Upper lobe of left lung (tissue), 6 donors: ENCODE measurements at regions not wholly inside any gene's neighbourhood (a gene's known extent, or its start where the extent isn't known, plus 50 kb on each side); places are given as distances from the start of the nearest gene placed in this dataset.

Experiments
- ATAC-seq, 2 donors: fragments of 200-7000 bp; cut with Tn5 transposase; one replicate each; pipeline ENCODE4 v1.9.1; 2022; ENCODE audit warnings: mild to moderate bottlenecking in 2 of 2, moderate library complexity in 2 of 2; ENCODE audit not compliant: low FRiP score in 2 of 2
- DNase-seq, 2 donors: peaks; one replicate each; pipeline ENCODE4 v3.0.0-alpha.2; 2019 to 2020
- H3K27ac ChIP-seq, 4 donors: fragments of 200-600 bp; sonication (generic); one replicate each; pipeline ENCODE4 v1.5.1; 2016 to 2019
- H3K27me3 ChIP-seq, 4 donors: fragments of 200-600 bp; sonication (generic); one replicate each; pipeline ENCODE4 v1.5.1; 2017 to 2019
- H3K36me3 ChIP-seq, 4 donors: fragments of 200-600 bp; sonication (generic); one replicate each; pipeline ENCODE4 v1.5.1; 2016 to 2019
- H3K4me1 ChIP-seq, 4 donors: fragments of 200-600 bp; sonication (generic); one replicate each; pipeline ENCODE4 v1.5.1; 2018 to 2019
- H3K4me3 ChIP-seq, 4 donors: fragments of 200-600 bp; sonication (generic); one replicate each; pipeline ENCODE4 v1.5.1; 2017 to 2019; ENCODE audit warnings: mild to moderate bottlenecking in 2 of 4, moderate library complexity in 1 of 4
- H3K9me3 ChIP-seq, 4 donors: fragments of 200-600 bp; sonication (generic); one replicate each; pipeline ENCODE4 v1.5.1; 2018 to 2019
- CTCF ChIP-seq, 6 experiments: fragments of 450-650 bp in 4 of 6; fragments of 200-600 bp in 2 of 6; sonication (generic) in 2 of 6; IDR thresholded peaks; one replicate each; pipeline ENCODE4 v1.5.1; 2016 to 2019; ENCODE audit warnings: antibody characterized with exemption in 6 of 6
- EP300 ChIP-seq, 4 donors: sonication (generic); formaldehyde crosslinking; IDR thresholded peaks; one replicate each; pipeline ENCODE4 v1.5.1; 2017; ENCODE audit warnings: antibody characterized with exemption in 4 of 4, control low read depth in 2 of 4
- POLR2A ChIP-seq, 4 donors: fragments of 450-650 bp; IDR thresholded peaks; one replicate each; pipeline ENCODE4 v1.5.1; 2016 to 2017; ENCODE audit warnings: antibody characterized with exemption in 4 of 4, mild to moderate bottlenecking in 2 of 4
- POLR2AphosphoS5 ChIP-seq, 2 donors: sonication (generic); formaldehyde crosslinking; IDR thresholded peaks; one replicate each; pipeline ENCODE4 v1.5.1; 2017; ENCODE audit warnings: antibody characterized with exemption in 2 of 2
- WGBS, 2 donors: methylation state at CpG; one replicate each; pipeline ENCODE4 v1.1.5; 2017 to 2018; 5-methylcytosine and 5-hydroxymethylcytosine counted together
- donor health status: DM: no; HTN: no; CAD: no; lungs with moderate emphysema.
- donor health status: DM: no; HTN: yes; CAD: no; lungs with severe emphysema.

GRCh38 chr3:40923651-40924050 is 275.7 kb upstream of the CTNNB1 start:
- Histone ChIP-seq H3K27me3 (no peaks in the 10 kb centered on the region), H3K36me3 (no peaks in the 10 kb centered on the region), H3K4me3 (no peak overlapping the region), H3K27ac (no peak overlapping the region), H3K9me3 (no peaks in the 10 kb centered on the region), H3K4me1 (peaks cover 0 to 24% (median 13%) of the 10 kb centered on the region in 4 donors)
- ATAC-seq (peak in 1 of 2 donors; percentile 13), DNase-seq (no peak)
- TF ChIP-seq POLR2A (IDR thresholded peaks at IDR 0.05): no peak
- no peak for TF ChIP-seq POLR2AphosphoS5 (IDR thresholded peaks at IDR 0.05)
- no peak for TF ChIP-seq CTCF (IDR thresholded peaks at IDR 0.05)
- no peak for TF ChIP-seq EP300 (IDR thresholded peaks at IDR 0.05)
- whole genome bisulfite sequencing, 2 donors: 88 to 89% methylated on average over 4 of the region's 4 CpGs

DNA sequence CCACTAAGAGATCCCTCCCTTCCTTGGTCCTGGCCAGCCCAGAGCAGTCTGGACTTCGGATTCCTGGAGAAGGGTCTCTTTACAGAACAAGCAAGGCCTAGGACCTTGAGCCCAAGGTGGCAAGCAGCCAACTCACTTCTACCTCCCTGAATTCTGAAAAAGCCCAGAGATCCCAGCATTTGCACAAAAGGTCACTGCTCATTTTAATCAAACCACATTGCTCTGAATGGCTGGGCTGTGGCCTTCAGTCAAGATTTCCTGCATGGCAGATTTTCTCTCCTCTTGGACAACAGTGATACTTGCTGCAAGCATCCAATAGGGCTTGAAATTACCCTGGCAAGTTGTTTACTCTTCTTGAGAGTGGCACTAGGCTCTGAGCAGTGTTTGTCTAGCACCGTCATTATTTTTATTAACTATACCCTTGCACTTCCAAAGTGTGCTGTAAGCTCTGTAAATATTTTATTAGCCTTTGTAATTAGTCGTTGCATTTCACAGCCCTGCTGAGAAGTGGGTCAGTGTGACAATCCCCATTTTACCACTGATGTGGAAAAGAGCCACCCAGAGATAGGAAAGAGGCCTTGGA is 274.7 kb upstream of the CTNNB1 start:
- H3K27ac ChIP-seq: peak overlapping the region in 3 of 4 donors; percentile 27 to 58 (median 29)
- peak in 1 of 2 donors; percentile 53 for DNase-seq
- peaks cover 0 to 24% (median 13%) of the 10 kb centered on the region in 4 donors for H3K4me1 ChIP-seq
- no peaks in the 10 kb centered on the region for H3K27me3 ChIP-seq
- no peak for TF ChIP-seq POLR2A (IDR thresholded peaks at IDR 0.05)
- TF ChIP-seq EP300 (IDR thresholded peaks at IDR 0.05): peak in 1 of 4 donors; percentile 66
- TF ChIP-seq CTCF (IDR thresholded peaks at IDR 0.05): no peak
- no peak for TF ChIP-seq POLR2AphosphoS5 (IDR thresholded peaks at IDR 0.05)
- peak; percentile 67 to 92 for ATAC-seq
- no peaks in the 10 kb centered on the region for H3K36me3 ChIP-seq
- H3K4me3 ChIP-seq: no peak overlapping the region
- 38 to 61% methylated on average over 3 of the region's 3 CpGs for WGBS, 2 donors
- H3K9me3 ChIP-seq: no peaks in the 10 kb centered on the region

GRCh38 chr3:40925231-40925630 is 274.1 kb upstream of the CTNNB1 start:
- ATAC-seq (no peak), DNase-seq (no peak)
- peak overlapping the region in 1 of 4 donors; percentile 7 for H3K27ac ChIP-seq
- no peaks in the 10 kb centered on the region for H3K36me3 ChIP-seq
- 49 to 56% methylated on average over 3 of the region's 3 CpGs for WGBS, 2 donors
- H3K4me3 ChIP-seq: no peak overlapping the region
- TF ChIP-seq CTCF (IDR thresholded peaks at IDR 0.05) (no peak), POLR2AphosphoS5 (IDR thresholded peaks at IDR 0.05) (no peak), EP300 (IDR thresholded peaks at IDR 0.05) (no peak), POLR2A (IDR thresholded peaks at IDR 0.05) (no peak)
- peaks cover 0 to 29% (median 17%) of the 10 kb centered on the region in 4 donors for H3K4me1 ChIP-seq
- no peaks in the 10 kb centered on the region for H3K27me3 ChIP-seq
- no peaks in the 10 kb centered on the region for H3K9me3 ChIP-seq

GRCh38 chr3:40930131-40930538 is 269.2 kb upstream of the CTNNB1 start:
- Histone ChIP-seq H3K27ac (no peak overlapping the region), H3K4me1 (peaks cover 0 to 15% (median 14%) of the 10 kb centered on the region in 4 donors), H3K27me3 (no peaks in the 10 kb centered on the region), H3K36me3 (no peaks in the 10 kb centered on the region), H3K4me3 (no peak overlapping the region), H3K9me3 (no peaks in the 10 kb centered on the region)
- peak in 1 of 2 donors; percentile 89 for DNase-seq
- peak; percentile 78 to 85 for ATAC-seq
- TF ChIP-seq POLR2AphosphoS5 (IDR thresholded peaks at IDR 0.05) (no peak), EP300 (IDR thresholded peaks at IDR 0.05) (no peak), CTCF (IDR thresholded peaks at IDR 0.05) (peak in 1 of 6 experiments; percentile 18), POLR2A (IDR thresholded peaks at IDR 0.05) (no peak)

GRCh38 chr3:40930756-40931155 is 268.5 kb upstream of the CTNNB1 start:
- Histone ChIP-seq H3K36me3 (no peaks in the 10 kb centered on the region), H3K27me3 (no peaks in the 10 kb centered on the region), H3K4me1 (peaks cover 0 to 14% (median 11%) of the 10 kb centered on the region in 4 donors), H3K9me3 (no peaks in the 10 kb centered on the region), H3K27ac (no peak overlapping the region), H3K4me3 (no peak overlapping the region)
- TF ChIP-seq POLR2A (IDR thresholded peaks at IDR 0.05) (no peak), POLR2AphosphoS5 (IDR thresholded peaks at IDR 0.05) (no peak), EP300 (IDR thresholded peaks at IDR 0.05) (no peak), CTCF (IDR thresholded peaks at IDR 0.05) (no peak)
- DNase-seq (peak in 1 of 2 donors; percentile 44), ATAC-seq (peak in 1 of 2 donors; percentile 11)
